22Rv1 (cell line): ENCODE measurements at regions not wholly inside any gene's neighbourhood (a gene's known extent, or its start where the extent isn't known, plus 50 kb on each side); places are given as distances from the start of the nearest gene placed in this dataset.

Source experiments
- H3K27ac ChIP-seq: fragments of 450-650 bp; 2 replicates; pipeline ENCODE4 v1.5.1; 2017
- ZFX ChIP-seq: fragments of 450-650 bp; IDR thresholded peaks from 2 replicates; pipeline ENCODE4 v1.6.1; 2017; ENCODE audit warnings: antibody characterized with exemption, borderline replicate concordance
- TF ChIP-seq, protein P1 (sequence below): fragments of 450-650 bp; IDR thresholded peaks from 2 replicates; pipeline ENCODE4 v1.5.1; 2017; ENCODE audit warnings: mild to moderate bottlenecking

GRCh38 chr2:234130777-234131181, 80.3 kb downstream of the SPP2 start:
- TF ChIP-seq, protein P1, sequence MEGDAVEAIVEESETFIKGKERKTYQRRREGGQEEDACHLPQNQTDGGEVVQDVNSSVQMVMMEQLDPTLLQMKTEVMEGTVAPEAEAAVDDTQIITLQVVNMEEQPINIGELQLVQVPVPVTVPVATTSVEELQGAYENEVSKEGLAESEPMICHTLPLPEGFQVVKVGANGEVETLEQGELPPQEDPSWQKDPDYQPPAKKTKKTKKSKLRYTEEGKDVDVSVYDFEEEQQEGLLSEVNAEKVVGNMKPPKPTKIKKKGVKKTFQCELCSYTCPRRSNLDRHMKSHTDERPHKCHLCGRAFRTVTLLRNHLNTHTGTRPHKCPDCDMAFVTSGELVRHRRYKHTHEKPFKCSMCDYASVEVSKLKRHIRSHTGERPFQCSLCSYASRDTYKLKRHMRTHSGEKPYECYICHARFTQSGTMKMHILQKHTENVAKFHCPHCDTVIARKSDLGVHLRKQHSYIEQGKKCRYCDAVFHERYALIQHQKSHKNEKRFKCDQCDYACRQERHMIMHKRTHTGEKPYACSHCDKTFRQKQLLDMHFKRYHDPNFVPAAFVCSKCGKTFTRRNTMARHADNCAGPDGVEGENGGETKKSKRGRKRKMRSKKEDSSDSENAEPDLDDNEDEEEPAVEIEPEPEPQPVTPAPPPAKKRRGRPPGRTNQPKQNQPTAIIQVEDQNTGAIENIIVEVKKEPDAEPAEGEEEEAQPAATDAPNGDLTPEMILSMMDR: no peak
- no peak for TF ChIP-seq ZFX
- H3K27ac ChIP-seq: no peak overlapping the region

- H3K27ac ChIP-seq: no peak overlapping the region
- TF ChIP-seq, protein P1: no peak
- TF ChIP-seq ZFX: no peak
These were observed 78.1 kb downstream of the SPP2 start for GRCh38 chr2:234128606-234129005.
